Lower leg skin (tissue), 3 donors: ENCODE measurements at regions not wholly inside any gene's neighbourhood (a gene's known extent, or its start where the extent isn't known, plus 50 kb on each side); places are given as distances from the start of the nearest gene placed in this dataset.

Source experiments
- POLR2A ChIP-seq, 2 donors: fragments of 450-650 bp; IDR thresholded peaks; one replicate each; pipeline ENCODE4 v1.6.1; 2016 to 2017; ENCODE audit warnings: antibody characterized with exemption in 2 of 2, mild to moderate bottlenecking in 1 of 2, moderate library complexity in 1 of 2
- TF ChIP-seq, protein P1 (sequence below), 3 donors: fragments of 450-650 bp; IDR thresholded peaks; one replicate each; pipeline ENCODE4 v1.5.1; 2016; ENCODE audit warnings: antibody characterized with exemption in 3 of 3, mild to moderate bottlenecking in 3 of 3, moderate library complexity in 2 of 3

DNA sequence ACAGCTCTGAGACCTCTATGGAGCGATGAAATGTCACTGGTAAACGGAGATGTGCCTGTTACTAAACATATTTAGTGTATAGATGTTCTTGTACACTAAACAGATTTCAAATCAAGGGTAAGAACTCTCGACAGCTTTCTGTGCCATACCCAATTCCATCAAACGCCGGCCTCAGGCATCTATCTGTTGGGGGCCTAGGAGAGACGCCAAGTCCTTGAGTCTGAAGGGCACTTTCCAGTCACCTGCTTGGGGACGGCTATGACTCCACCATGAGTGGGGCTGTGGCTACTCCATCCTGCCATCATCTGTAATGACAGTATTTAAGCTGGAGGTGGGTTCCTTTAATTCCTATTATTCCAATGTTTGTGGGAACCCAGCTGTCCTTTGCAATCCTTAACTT lies 87.8 kb downstream of the SHANK2 start:
- TF ChIP-seq, protein P1, sequence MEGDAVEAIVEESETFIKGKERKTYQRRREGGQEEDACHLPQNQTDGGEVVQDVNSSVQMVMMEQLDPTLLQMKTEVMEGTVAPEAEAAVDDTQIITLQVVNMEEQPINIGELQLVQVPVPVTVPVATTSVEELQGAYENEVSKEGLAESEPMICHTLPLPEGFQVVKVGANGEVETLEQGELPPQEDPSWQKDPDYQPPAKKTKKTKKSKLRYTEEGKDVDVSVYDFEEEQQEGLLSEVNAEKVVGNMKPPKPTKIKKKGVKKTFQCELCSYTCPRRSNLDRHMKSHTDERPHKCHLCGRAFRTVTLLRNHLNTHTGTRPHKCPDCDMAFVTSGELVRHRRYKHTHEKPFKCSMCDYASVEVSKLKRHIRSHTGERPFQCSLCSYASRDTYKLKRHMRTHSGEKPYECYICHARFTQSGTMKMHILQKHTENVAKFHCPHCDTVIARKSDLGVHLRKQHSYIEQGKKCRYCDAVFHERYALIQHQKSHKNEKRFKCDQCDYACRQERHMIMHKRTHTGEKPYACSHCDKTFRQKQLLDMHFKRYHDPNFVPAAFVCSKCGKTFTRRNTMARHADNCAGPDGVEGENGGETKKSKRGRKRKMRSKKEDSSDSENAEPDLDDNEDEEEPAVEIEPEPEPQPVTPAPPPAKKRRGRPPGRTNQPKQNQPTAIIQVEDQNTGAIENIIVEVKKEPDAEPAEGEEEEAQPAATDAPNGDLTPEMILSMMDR (IDR thresholded peaks at IDR 0.05) = no peak
- TF ChIP-seq POLR2A (IDR thresholded peaks at IDR 0.05) = no peak
